ENCODE measurements at regions not wholly inside any gene's neighbourhood (a gene's known extent, or its start where the extent isn't known, plus 50 kb on each side); places are given as distances from the start of the nearest gene placed in this dataset.

DNA sequence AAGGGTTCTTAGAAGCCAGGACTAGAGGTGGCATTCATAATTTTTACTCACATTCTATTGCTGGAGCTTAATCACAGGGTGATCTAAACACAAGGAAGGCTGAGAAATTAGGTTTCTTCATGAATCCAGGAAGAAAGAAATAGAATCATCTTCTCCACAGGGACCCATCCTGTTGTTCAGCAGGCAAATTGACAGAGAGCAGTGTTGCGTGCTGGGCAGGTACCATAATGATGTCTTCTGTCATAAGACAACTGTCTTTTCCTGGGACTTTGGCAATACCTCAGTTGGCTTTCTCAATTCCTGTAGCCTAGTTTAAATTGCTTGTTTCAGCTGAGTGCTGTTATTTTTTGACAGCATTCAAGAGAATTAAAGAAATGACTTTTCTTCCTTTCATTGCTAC, 468.0 kb upstream of the SYT1 start:
- no peaks in the 10 kb centered on the region for H3K9me3 ChIP-seq
- no peak for ATAC-seq
- intact Hi-C loops (cut with DNase I) = no loop called here
- H3K4me1 ChIP-seq = no peaks in the 10 kb centered on the region
- no peak overlapping the region for H3K4me3 ChIP-seq
- TF ChIP-seq, protein P1, sequence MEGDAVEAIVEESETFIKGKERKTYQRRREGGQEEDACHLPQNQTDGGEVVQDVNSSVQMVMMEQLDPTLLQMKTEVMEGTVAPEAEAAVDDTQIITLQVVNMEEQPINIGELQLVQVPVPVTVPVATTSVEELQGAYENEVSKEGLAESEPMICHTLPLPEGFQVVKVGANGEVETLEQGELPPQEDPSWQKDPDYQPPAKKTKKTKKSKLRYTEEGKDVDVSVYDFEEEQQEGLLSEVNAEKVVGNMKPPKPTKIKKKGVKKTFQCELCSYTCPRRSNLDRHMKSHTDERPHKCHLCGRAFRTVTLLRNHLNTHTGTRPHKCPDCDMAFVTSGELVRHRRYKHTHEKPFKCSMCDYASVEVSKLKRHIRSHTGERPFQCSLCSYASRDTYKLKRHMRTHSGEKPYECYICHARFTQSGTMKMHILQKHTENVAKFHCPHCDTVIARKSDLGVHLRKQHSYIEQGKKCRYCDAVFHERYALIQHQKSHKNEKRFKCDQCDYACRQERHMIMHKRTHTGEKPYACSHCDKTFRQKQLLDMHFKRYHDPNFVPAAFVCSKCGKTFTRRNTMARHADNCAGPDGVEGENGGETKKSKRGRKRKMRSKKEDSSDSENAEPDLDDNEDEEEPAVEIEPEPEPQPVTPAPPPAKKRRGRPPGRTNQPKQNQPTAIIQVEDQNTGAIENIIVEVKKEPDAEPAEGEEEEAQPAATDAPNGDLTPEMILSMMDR (IDR thresholded peaks at IDR 0.05) = no peak
- no peak for DNase-seq
- no peak overlapping the region for H3K27ac ChIP-seq
- no peaks in the 10 kb centered on the region for H3K27me3 ChIP-seq
- H3K36me3 ChIP-seq = no peaks in the 10 kb centered on the region

DNA sequence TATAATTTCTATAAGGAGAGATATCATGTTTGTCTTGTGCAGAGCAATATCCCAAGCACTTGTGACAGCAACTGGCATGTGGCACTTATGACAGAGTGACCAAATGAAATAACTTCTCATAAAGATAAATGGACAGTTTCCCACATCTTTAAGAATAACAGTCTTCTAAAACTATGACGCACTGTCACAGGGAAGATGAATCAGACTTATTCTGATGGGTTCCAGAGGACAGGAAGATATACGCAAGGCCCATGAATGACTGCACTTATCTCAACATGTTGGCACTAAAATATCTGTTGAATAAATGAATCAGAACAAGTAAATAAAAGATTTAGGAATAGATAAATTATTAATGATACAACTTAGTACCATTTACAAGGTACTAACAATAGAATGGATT, 465.8 kb upstream of the SYT1 start:
- intact Hi-C loops (cut with DNase I) = no loop called here
- Histone ChIP-seq H3K27ac (no peak overlapping the region), H3K36me3 (no peaks in the 10 kb centered on the region), H3K4me3 (no peak overlapping the region), H3K4me1 (no peaks in the 10 kb centered on the region), H3K27me3 (no peaks in the 10 kb centered on the region), H3K9me3 (no peaks in the 10 kb centered on the region)
- DNase-seq = no peak
- TF ChIP-seq, protein P1 (IDR thresholded peaks at IDR 0.05) = no peak
- ATAC-seq = no peak

DNA sequence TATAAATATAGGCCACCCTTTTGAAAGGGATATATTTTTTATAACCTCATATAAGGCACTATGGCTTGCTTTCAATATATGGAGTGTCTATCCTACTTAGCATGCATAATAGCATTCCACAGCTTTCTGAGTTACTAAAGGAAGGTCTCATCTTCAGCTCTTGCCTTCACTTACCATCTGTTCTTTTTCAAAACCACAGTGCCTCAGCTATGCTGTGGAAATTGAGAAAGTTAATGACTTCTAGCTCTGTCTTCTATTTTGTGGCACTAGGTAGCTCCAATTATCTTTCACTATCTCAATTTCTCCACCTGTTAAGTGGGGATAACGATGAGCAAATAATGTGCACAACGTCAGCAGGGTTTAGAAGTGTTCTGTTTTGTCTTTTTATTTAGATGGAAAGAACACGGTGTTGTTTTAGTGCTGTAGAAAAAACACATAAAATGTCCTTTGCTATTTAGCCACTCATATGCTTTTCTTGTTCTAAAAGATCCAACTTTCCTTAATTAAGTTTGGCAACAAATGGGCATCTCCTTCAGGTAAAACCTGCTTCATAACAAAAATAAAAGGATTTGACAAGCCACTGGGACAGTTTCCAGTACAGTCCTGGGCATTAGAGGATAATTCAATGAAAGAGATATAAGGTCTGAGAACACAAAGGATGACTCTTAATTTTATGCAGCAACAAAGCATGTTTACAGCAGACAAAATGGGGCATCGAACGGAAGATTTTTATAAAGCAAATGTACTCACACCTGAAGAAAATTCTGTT, 462.0 kb upstream of the SYT1 start:
- DNase-seq = no peak
- Histone ChIP-seq H3K27me3 (no peaks in the 10 kb centered on the region), H3K4me3 (no peak overlapping the region), H3K9me3 (no peaks in the 10 kb centered on the region), H3K36me3 (no peaks in the 10 kb centered on the region), H3K27ac (no peak overlapping the region), H3K4me1 (no peaks in the 10 kb centered on the region)
- intact Hi-C loops (cut with DNase I) = no loop called here
- TF ChIP-seq, protein P1 (IDR thresholded peaks at IDR 0.05) = no peak
- ATAC-seq = no peak

DNA sequence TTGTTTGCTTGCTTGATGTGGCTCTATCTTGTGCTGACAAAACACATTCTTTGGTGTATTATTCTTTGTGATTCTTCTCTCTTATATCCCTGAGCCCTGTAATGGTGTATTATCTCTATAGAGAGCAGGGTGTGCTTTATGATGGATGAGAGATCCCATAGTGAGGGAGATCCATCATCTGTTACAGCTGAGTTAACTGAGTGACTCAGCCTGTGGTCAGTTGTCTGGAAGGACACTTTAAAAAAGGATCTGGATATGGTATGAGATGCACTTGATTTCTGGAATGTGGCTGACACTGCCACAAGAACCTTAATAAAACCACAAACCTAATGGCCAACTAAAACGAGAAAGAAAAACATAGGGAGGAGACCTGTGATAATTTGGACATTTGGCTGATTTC, 461.4 kb upstream of the SYT1 start:
- H3K27ac ChIP-seq = no peak overlapping the region
- H3K9me3 ChIP-seq = no peaks in the 10 kb centered on the region
- no peaks in the 10 kb centered on the region for H3K4me1 ChIP-seq
- TF ChIP-seq, protein P1 (IDR thresholded peaks at IDR 0.05) = no peak
- no peak for DNase-seq
- H3K4me3 ChIP-seq = no peak overlapping the region
- H3K36me3 ChIP-seq = no peaks in the 10 kb centered on the region
- intact Hi-C loops (cut with DNase I) = no loop called here
- no peaks in the 10 kb centered on the region for H3K27me3 ChIP-seq
- no peak for ATAC-seq

DNA sequence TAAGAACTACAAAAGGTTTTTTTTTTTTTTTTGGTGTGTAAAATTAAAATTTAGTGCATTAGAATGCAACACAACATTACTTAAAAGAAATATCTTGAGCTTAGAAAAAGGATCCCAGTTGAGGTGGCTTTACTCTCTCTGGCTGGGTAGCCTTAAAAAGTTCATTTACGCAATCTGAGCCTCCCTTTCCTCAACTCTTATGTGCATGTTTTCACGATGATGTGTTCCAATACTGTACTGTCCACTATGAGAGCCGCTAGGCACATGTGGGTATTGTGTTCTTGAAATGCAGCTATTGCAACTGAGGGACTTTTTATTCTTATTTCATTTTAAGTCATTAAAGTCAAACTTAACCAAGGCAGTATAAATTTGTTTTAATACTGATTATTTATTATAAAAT, 460.9 kb upstream of the SYT1 start:
- intact Hi-C loops (cut with DNase I) = no loop called here
- TF ChIP-seq, protein P1 (IDR thresholded peaks at IDR 0.05) = no peak
- H3K36me3 ChIP-seq = no peaks in the 10 kb centered on the region
- DNase-seq (no peak), ATAC-seq (no peak)
- no peak overlapping the region for H3K4me3 ChIP-seq
- H3K27ac ChIP-seq = no peak overlapping the region
- H3K4me1 ChIP-seq = no peaks in the 10 kb centered on the region
- no peaks in the 10 kb centered on the region for H3K9me3 ChIP-seq
- no peaks in the 10 kb centered on the region for H3K27me3 ChIP-seq

DNA sequence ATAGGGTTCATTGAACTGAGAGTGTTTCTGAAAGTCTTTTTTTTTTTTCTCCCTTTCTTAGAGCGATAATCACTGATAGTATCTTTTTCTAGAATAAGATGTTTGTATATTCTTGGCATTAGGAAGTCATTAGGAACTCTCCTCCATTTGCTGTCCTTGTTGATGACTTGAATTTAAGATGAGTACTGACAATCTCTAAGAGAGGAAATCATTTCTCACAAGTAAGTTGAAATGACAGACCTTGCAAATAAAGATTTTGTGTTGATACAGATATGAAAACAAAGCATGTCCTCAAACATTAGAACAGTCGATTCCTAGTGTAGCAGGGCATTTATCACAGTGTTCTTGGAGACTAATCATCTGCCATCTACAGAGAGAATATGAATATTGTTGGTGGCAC, 458.4 kb upstream of the SYT1 start:
- H3K27ac ChIP-seq = no peak overlapping the region
- H3K4me1 ChIP-seq = no peaks in the 10 kb centered on the region
- TF ChIP-seq, protein P1 (IDR thresholded peaks at IDR 0.05) = no peak
- H3K9me3 ChIP-seq = no peaks in the 10 kb centered on the region
- H3K4me3 ChIP-seq = no peak overlapping the region
- DNase-seq (no peak), ATAC-seq (no peak)
- no peaks in the 10 kb centered on the region for H3K27me3 ChIP-seq
- H3K36me3 ChIP-seq = no peaks in the 10 kb centered on the region
- intact Hi-C loops (cut with DNase I) = no loop called here
